Parathyroid adenoma (tissue), 2 donors: ENCODE measurements at regions not wholly inside any gene's neighbourhood (a gene's known extent, or its start where the extent isn't known, plus 50 kb on each side); places are given as distances from the start of the nearest gene placed in this dataset.

ENCODE experiments used
- H2AFZ ChIP-seq: fragments of 300-600 bp; sonication (generic); one replicate; pipeline ENCODE4 v1.7.0; 2017; ENCODE audit warnings: antibody characterized with exemption, mild to moderate bottlenecking
- H3K27ac ChIP-seq: fragments of 300-600 bp; sonication (generic); one replicate; pipeline ENCODE4 v1.7.0; 2017
- H3K27me3 ChIP-seq: fragments of 300-600 bp; sonication (generic); one replicate; pipeline ENCODE4 v1.7.0; 2017; ENCODE audit warnings: low read length; ENCODE audit not compliant: control insufficient read depth, insufficient read depth
- H3K36me3 ChIP-seq: fragments of 300-600 bp; sonication (generic); one replicate; pipeline ENCODE4 v1.7.0; 2017; ENCODE audit warnings: low read length; ENCODE audit not compliant: control insufficient read depth, insufficient read depth
- H3K4me1 ChIP-seq: fragments of 300-600 bp; sonication (generic); one replicate; pipeline ENCODE4 v1.7.0; 2017; ENCODE audit warnings: control low read depth
- H3K4me2 ChIP-seq: fragments of 300-600 bp; sonication (generic); one replicate; pipeline ENCODE4 v1.7.0; 2017; ENCODE audit warnings: low read length
- H3K4me3 ChIP-seq: fragments of 300-600 bp; sonication (generic); one replicate; pipeline ENCODE4 v1.7.0; 2017; ENCODE audit warnings: low read depth, low read length
- H3K79me2 ChIP-seq: fragments of 300-600 bp; sonication (generic); one replicate; pipeline ENCODE4 v1.7.0; 2017; ENCODE audit warnings: control low read depth
- H3K9ac ChIP-seq: fragments of 300-600 bp; sonication (generic); one replicate; pipeline ENCODE4 v1.7.0; 2017; ENCODE audit warnings: mild to moderate bottlenecking
- H3K9me3 ChIP-seq: fragments of 300-600 bp; sonication (generic); one replicate; pipeline ENCODE4 v1.7.0; 2017; ENCODE audit warnings: low read length; ENCODE audit not compliant: control insufficient read depth
- TF ChIP-seq, protein P1 (sequence below): fragments of 300-600 bp; sonication (generic); IDR thresholded peaks from one replicate; pipeline ENCODE4 v1.7.0; 2017; ENCODE audit warnings: antibody characterized with exemption, mild to moderate bottlenecking
- donor health status: primary hyperparathyroidism.

DNA sequence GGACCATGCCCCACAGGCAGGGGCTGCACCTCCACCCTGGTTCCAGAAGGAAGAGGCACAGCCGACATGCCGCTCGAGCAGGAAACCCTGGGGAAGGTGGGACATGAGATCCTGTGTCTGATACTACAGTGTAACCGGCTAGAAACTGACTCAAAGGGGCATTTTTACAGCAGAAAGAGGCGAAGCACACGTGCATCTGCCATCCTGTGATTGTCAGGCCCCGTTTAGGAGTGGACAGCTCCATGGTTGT is 62.7 kb downstream of the SIK1 start:
- H2AFZ ChIP-seq: no peak overlapping the region
- no peaks in the 10 kb centered on the region for H3K79me2 ChIP-seq
- no peak overlapping the region for H3K4me3 ChIP-seq
- H3K27ac ChIP-seq: no peak overlapping the region
- H3K36me3 ChIP-seq: no peaks in the 10 kb centered on the region
- H3K27me3 ChIP-seq: no peaks in the 10 kb centered on the region
- no peak overlapping the region for H3K4me2 ChIP-seq
- TF ChIP-seq, protein P1, sequence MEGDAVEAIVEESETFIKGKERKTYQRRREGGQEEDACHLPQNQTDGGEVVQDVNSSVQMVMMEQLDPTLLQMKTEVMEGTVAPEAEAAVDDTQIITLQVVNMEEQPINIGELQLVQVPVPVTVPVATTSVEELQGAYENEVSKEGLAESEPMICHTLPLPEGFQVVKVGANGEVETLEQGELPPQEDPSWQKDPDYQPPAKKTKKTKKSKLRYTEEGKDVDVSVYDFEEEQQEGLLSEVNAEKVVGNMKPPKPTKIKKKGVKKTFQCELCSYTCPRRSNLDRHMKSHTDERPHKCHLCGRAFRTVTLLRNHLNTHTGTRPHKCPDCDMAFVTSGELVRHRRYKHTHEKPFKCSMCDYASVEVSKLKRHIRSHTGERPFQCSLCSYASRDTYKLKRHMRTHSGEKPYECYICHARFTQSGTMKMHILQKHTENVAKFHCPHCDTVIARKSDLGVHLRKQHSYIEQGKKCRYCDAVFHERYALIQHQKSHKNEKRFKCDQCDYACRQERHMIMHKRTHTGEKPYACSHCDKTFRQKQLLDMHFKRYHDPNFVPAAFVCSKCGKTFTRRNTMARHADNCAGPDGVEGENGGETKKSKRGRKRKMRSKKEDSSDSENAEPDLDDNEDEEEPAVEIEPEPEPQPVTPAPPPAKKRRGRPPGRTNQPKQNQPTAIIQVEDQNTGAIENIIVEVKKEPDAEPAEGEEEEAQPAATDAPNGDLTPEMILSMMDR: no peak
- peaks cover 12% of the 10 kb centered on the region for H3K4me1 ChIP-seq
- H3K9ac ChIP-seq: no peak overlapping the region
- H3K9me3 ChIP-seq: no peaks in the 10 kb centered on the region

DNA sequence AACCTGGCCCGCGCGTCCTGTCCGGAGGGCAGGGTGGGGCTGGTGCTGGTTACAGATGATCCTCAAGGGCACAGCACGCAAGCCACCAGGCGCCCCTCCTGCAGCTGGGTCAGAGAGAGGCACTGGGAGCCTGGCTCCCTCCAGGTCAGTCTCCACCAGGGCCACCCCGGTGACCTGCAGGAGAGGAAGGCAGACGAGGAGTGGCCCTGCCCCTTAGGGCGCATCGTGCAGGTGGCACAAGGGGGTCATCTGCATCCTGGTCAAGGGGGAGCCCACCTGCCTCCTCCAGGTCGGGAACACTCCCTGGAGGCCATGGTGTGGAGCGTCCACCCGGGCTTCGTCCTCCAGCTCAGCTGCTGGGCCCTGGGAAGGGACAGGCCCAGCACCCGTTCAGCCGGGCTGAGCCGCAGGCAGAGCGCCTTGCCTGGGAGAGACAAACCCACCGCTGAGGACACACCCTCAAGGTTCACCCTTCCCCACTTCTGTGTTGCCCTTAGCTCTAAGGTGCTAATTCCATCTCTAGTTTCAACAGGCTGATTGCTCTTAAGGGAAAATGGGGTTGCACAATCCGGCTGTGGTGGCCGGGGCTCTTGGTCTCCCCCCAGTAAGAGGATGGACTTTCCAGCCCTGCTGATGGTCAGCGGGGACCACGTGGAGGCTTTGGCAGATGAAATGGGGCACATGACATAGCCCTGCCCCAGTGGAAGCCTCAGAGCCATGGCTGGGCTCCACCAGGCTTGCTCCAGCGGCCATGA is 63.2 kb downstream of the SIK1 start:
- Histone ChIP-seq H3K4me2 (no peak overlapping the region), H3K9me3 (no peaks in the 10 kb centered on the region), H2AFZ (no peak overlapping the region), H3K27me3 (no peaks in the 10 kb centered on the region), H3K4me3 (no peak overlapping the region), H3K9ac (no peak overlapping the region), H3K79me2 (no peaks in the 10 kb centered on the region), H3K27ac (no peak overlapping the region), H3K36me3 (no peaks in the 10 kb centered on the region), H3K4me1 (peaks cover 7% of the 10 kb centered on the region)
- TF ChIP-seq, protein P1: no peak

- H3K9me3 ChIP-seq: no peaks in the 10 kb centered on the region
- no peak overlapping the region for H2AFZ ChIP-seq
- H3K79me2 ChIP-seq: no peaks in the 10 kb centered on the region
- no peaks in the 10 kb centered on the region for H3K27me3 ChIP-seq
- no peaks in the 10 kb centered on the region for H3K36me3 ChIP-seq
- no peak overlapping the region for H3K4me3 ChIP-seq
- no peak overlapping the region for H3K4me2 ChIP-seq
- no peak overlapping the region for H3K9ac ChIP-seq
- peaks cover 7% of the 10 kb centered on the region for H3K4me1 ChIP-seq
- H3K27ac ChIP-seq: peak overlapping the region; percentile 72
- TF ChIP-seq, protein P1: no peak
These were observed 64.0 kb downstream of the SIK1 start for GRCh38 chr21:43362915-43363314.

DNA sequence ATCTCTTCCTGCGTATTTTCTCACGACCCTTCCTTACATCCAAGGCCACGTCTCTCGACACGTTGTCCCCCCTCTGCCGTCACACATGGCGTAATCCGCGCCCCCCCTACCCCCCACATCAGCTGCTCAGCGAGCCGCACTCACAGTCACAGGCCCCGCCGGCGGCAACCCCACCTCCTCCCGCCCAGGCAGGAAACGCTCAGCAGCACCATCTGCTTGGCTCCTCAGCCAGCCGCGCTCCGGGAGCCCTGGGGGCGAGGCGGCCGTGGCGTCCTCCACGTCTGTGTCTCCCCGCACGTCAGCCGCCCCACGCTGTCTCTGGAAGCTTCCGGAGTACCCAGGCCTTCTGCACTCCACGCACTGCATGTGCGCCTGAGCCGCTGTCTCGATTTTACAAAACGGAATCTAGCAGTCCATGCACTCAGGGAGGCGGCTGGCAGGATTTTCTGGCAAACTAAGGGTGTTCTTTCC is 64.6 kb downstream of the SIK1 start:
- no peak overlapping the region for H3K9ac ChIP-seq
- no peaks in the 10 kb centered on the region for H3K36me3 ChIP-seq
- H3K27me3 ChIP-seq: no peaks in the 10 kb centered on the region
- no peaks in the 10 kb centered on the region for H3K79me2 ChIP-seq
- H3K4me1 ChIP-seq: peaks cover 7% of the 10 kb centered on the region
- no peak overlapping the region for H3K4me3 ChIP-seq
- TF ChIP-seq, protein P1: no peak
- H2AFZ ChIP-seq: no peak overlapping the region
- H3K4me2 ChIP-seq: no peak overlapping the region
- no peaks in the 10 kb centered on the region for H3K9me3 ChIP-seq
- peak overlapping the region; percentile 72 for H3K27ac ChIP-seq
